GM19452 (cell line): ENCODE measurements at regions not wholly inside any gene's neighbourhood (a gene's known extent, or its start where the extent isn't known, plus 50 kb on each side); places are given as distances from the start of the nearest gene placed in this dataset.

Experiments used
- ATAC-seq: cut with Tn5 transposase; IDR thresholded peaks from one replicate; pipeline ENCODE4 v1.9.1; 2021; ENCODE audit not compliant: unreplicated experiment

- ATAC-seq = no peak
These were observed 163.4 kb downstream of the ADAMTS15 start for GRCh38 chr11:130611791-130612251.

GRCh38 chr11:130612291-130612851 is 163.9 kb downstream of the ADAMTS15 start:
- no peak for ATAC-seq

GRCh38 chr11:130613396-130613795 is 165.0 kb downstream of the ADAMTS15 start:
- ATAC-seq = no peak

GRCh38 chr11:130614591-130614990 is 166.1 kb downstream of the ADAMTS15 start:
- ATAC-seq = no peak

GRCh38 chr11:130615561-130615960 is 167.1 kb downstream of the ADAMTS15 start:
- ATAC-seq = no peak

- ATAC-seq = no peak
These were observed 168.1 kb downstream of the ADAMTS15 start for GRCh38 chr11:130616573-130616972.

- ATAC-seq = no peak
These were observed 168.6 kb downstream of the ADAMTS15 start for GRCh38 chr11:130617001-130617400.

- ATAC-seq = no peak
These were observed 172.1 kb downstream of the ADAMTS15 start for GRCh38 chr11:130620548-130620947.

- no peak for ATAC-seq
These were observed 173.7 kb downstream of the ADAMTS15 start for GRCh38 chr11:130622141-130622542.

- ATAC-seq = no peak
These were observed 175.5 kb downstream of the ADAMTS15 start for GRCh38 chr11:130623670-130624668.

GRCh38 chr11:130624971-130625544 is 176.6 kb downstream of the ADAMTS15 start:
- ATAC-seq = no peak

GRCh38 chr11:130625578-130626306 is 177.3 kb downstream of the ADAMTS15 start:
- ATAC-seq = no peak

- ATAC-seq = no peak
These were observed 180.6 kb downstream of the ADAMTS15 start for GRCh38 chr11:130629039-130629438.

- no peak for ATAC-seq
These were observed 182.7 kb downstream of the ADAMTS15 start for GRCh38 chr11:130631119-130631518.

- ATAC-seq = no peak
These were observed 185.0 kb downstream of the ADAMTS15 start for GRCh38 chr11:130633466-130633865.

- no peak for ATAC-seq
These were observed 185.7 kb downstream of the ADAMTS15 start for GRCh38 chr11:130634186-130634585.

- no peak for ATAC-seq
These were observed 186.6 kb downstream of the ADAMTS15 start for GRCh38 chr11:130634961-130635473.

- ATAC-seq = no peak
These were observed 187.6 kb downstream of the ADAMTS15 start for GRCh38 chr11:130635937-130636630.

- peak; percentile 78 for ATAC-seq
These were observed 188.4 kb downstream of the ADAMTS15 start for GRCh38 chr11:130636722-130637464.

- no peak for ATAC-seq
These were observed 189.1 kb downstream of the ADAMTS15 start for GRCh38 chr11:130637566-130637965.
